PC-9 (cell line): ENCODE measurements at regions not wholly inside any gene's neighbourhood (a gene's known extent, or its start where the extent isn't known, plus 50 kb on each side); places are given as distances from the start of the nearest gene placed in this dataset.

Source experiments
- CTCF ChIP-seq: fragments of 200-600 bp; sonication (generic); conservative IDR thresholded peaks from 2 replicates; pipeline ENCODE4 v1.6.1; 2017; ENCODE audit warnings: mixed run types, antibody characterized with exemption, mild to moderate bottlenecking, moderate library complexity
- EZH2 ChIP-seq: fragments of 200-600 bp; sonication (generic); IDR thresholded peaks from 2 replicates; pipeline ENCODE4 v1.8.0; 2017; ENCODE audit warnings: antibody characterized with exemption, low read depth

- TF ChIP-seq CTCF, result no peak
- TF ChIP-seq EZH2, result no peak
Observed at GRCh38 chr7:47704936-47705335, 123.0 kb upstream of the TNS3 start.
